Ovary (tissue), 7 donors: ENCODE measurements at regions not wholly inside any gene's neighbourhood (a gene's known extent, or its start where the extent isn't known, plus 50 kb on each side); places are given as distances from the start of the nearest gene placed in this dataset.
"Not testable (repeated sequence)": the region's sequence is repeated elsewhere in the genome, so short reads cannot be mapped to it uniquely, and the experiment has no call there.

Experiments
- DNase-seq, 5 donors: peaks; one replicate each; pipeline ENCODE4 v3.0.0-alpha.2; 2019 to 2020
- H3K27ac ChIP-seq, 2 donors: fragments of 200-600 bp; one replicate each; pipeline versions ENCODE4 v1.5.1 to v1.8.0; 2019 to 2022
- H3K27me3 ChIP-seq: fragments of 200-600 bp; one replicate; pipeline ENCODE4 v1.8.0; 2022
- H3K36me3 ChIP-seq: fragments of 200-600 bp; sonication (generic); one replicate; pipeline ENCODE4 v1.5.1; 2019
- H3K4me1 ChIP-seq: one replicate; pipeline ENCODE4 v1.8.1; 2013; ENCODE audit warnings: mild to moderate bottlenecking, moderate library complexity; ENCODE audit not compliant: insufficient read depth
- H3K4me3 ChIP-seq: fragments of 200-600 bp; sonication (generic); one replicate; pipeline ENCODE4 v1.5.1; 2017
- H3K9me3 ChIP-seq, 2 donors: fragments of 200-600 bp in 1 of 2; sonication (generic) in 1 of 2; one replicate each; pipeline versions ENCODE4 v1.5.1 to v1.8.1; 2013 to 2019; ENCODE audit warnings: mild to moderate bottlenecking in 1 of 2, moderate library complexity in 1 of 2
- EP300 ChIP-seq: sonication (generic); formaldehyde crosslinking; IDR thresholded peaks from one replicate; pipeline ENCODE4 v1.6.1; 2017; ENCODE audit warnings: antibody characterized with exemption
- POLR2A ChIP-seq: fragments of 450-650 bp; IDR thresholded peaks from one replicate; pipeline ENCODE4 v1.6.1; 2017; ENCODE audit warnings: antibody characterized with exemption, mild to moderate bottlenecking, moderate library complexity
- WGBS, 3 donors: extraction: QIAGEN DNeasy Blood & Tissue Kit in 1 of 3; methylation state at CpG; one replicate each; pipeline versions ENCODE4 v1.1.5 to v1.1.7; 2013 to 2017; 5-methylcytosine and 5-hydroxymethylcytosine counted together
- intact Hi-C, 4 donors: fragments of 100-400 bp; cut with DNase I; formaldehyde crosslinking; loops; one replicate each; pipeline versions ENCODE4 v1.11.0 to v1.15.1; 2022 to 2023
- TF ChIP-seq, protein P1 (sequence below), 3 donors: fragments of 450-650 bp in 2 of 3; fragments of 200-600 bp in 1 of 3; IDR thresholded peaks; one replicate each; pipeline versions ENCODE4 v1.5.1 to v1.8.0; 2016 to 2022; ENCODE audit warnings: antibody characterized with exemption in 3 of 3, mild to moderate bottlenecking in 1 of 3
- donor health status: DM: no; HTN: no; CAD: no; lungs with moderate emphysema.
- donor health status: DM: no; HTN: no; CAD: no.
- donor health status: Bipolar disorder and iron deficiency.
- donor health status: DM: no; HTN: no; CAD: no.
- donor health status: DM: yes; HTN: yes; CAD: no.

DNA sequence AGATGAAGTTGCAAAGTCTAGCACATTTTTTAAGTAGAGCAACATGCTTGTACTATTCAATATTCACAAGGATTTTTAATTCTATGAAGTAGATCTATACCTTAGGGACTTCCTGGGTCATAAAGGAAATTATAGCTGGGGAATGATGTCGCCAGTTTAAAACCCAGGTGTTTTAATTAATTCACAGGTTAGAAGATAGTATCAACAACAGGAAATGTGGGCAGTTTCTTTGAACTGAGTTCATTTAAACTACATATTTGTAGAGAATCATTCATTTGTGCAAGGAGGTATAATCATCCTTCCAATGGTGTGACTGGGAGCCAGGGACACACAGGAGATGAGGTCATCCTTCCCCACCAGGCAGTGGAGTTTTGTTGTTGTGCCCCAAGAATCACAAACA is 181.3 kb upstream of the KLF3 start:
- no peaks in the 10 kb centered on the region for H3K27me3 ChIP-seq
- H3K36me3 ChIP-seq: no peaks in the 10 kb centered on the region
- no peak for DNase-seq
- H3K9me3 ChIP-seq: no peaks in the 10 kb centered on the region
- H3K4me1 ChIP-seq: no peaks in the 10 kb centered on the region
- 77 to 81% (median 80%) methylated on average over 1 of the region's 1 CpG for WGBS, 3 donors
- intact Hi-C loops: no loop called here
- H3K27ac ChIP-seq: no peak overlapping the region
- TF ChIP-seq, protein P1, sequence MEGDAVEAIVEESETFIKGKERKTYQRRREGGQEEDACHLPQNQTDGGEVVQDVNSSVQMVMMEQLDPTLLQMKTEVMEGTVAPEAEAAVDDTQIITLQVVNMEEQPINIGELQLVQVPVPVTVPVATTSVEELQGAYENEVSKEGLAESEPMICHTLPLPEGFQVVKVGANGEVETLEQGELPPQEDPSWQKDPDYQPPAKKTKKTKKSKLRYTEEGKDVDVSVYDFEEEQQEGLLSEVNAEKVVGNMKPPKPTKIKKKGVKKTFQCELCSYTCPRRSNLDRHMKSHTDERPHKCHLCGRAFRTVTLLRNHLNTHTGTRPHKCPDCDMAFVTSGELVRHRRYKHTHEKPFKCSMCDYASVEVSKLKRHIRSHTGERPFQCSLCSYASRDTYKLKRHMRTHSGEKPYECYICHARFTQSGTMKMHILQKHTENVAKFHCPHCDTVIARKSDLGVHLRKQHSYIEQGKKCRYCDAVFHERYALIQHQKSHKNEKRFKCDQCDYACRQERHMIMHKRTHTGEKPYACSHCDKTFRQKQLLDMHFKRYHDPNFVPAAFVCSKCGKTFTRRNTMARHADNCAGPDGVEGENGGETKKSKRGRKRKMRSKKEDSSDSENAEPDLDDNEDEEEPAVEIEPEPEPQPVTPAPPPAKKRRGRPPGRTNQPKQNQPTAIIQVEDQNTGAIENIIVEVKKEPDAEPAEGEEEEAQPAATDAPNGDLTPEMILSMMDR (IDR thresholded peaks at IDR 0.05): no peak
- TF ChIP-seq POLR2A (no peak), EP300 (no peak)
- H3K4me3 ChIP-seq: no peak overlapping the region

DNA sequence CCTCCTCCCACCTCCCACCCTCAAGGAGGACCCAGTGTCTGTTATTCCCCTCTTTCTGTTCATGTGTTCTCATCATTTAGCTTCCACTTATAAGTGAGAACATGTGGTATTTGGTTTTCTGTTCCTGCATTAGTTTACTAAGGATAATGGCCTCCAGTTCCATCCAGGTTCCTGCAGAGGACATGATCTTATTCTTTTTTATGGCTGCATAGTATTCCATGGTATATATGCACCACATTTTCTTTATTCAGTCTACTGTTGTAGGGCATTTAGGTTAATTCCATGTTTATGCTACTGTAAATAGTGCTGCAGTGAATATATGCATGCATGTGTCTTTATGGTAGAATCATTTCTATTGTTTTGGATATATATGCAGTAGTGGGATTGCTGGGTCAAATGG is 180.4 kb upstream of the KLF3 start:
- H3K36me3 ChIP-seq, H3K4me1 ChIP-seq, DNase-seq, H3K27me3 ChIP-seq, H3K27ac ChIP-seq, H3K9me3 ChIP-seq, H3K4me3 ChIP-seq, intact Hi-C loops: not testable (repeated sequence)

DNA sequence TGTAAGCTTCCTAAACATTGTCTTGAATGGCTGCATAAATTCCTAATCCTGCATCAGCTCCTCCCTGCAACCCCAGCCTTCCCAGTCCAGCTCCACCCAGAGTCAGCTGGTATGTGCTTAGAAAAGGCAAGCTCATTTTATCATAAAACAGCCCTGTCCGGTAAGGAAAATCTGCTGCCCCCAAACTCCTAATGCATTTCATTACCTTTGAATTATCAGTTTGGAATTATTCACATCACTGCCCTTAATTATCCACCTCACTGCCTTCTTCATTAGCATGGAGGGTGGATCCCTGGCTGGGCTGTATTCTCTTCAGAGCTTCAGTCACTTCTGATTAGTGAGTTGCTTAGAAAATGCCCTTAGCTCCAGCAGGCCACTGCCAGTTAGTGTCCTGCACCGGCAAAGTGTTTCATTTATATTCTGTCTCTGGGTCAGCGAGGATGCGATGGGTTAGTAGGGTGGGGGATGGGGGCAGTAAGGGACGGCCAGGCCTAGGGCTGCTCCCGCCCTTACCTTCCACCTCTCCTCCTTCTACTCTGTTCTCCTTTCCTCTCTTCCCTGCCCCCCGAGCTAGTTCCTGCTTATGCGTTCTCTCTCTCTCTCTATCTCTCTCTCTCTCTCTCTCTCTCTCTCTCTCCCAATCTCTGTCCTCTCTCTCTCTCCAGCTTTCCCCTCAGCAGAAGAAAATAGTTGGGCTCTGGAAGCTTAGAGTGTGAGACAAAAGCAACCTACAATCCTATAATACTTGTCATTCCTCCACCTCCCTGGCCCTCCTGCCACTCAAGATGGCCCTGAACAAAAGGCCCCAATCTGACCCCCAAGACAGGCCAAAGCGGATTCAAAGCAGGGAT is 174.8 kb upstream of the KLF3 start:
- no peaks in the 10 kb centered on the region for H3K9me3 ChIP-seq
- TF ChIP-seq EP300 (no peak), POLR2A (no peak)
- TF ChIP-seq, protein P1 (IDR thresholded peaks at IDR 0.05): no peak
- H3K36me3 ChIP-seq: no peaks in the 10 kb centered on the region
- no peak for DNase-seq
- 63 to 71% (median 64%) methylated on average over 9 of the region's 9 CpGs for WGBS, 3 donors
- no peaks in the 10 kb centered on the region for H3K27me3 ChIP-seq
- no peak overlapping the region for H3K4me3 ChIP-seq
- H3K4me1 ChIP-seq: peaks cover 2% of the 10 kb centered on the region
- intact Hi-C loops: no loop called here
- no peak overlapping the region for H3K27ac ChIP-seq

DNA sequence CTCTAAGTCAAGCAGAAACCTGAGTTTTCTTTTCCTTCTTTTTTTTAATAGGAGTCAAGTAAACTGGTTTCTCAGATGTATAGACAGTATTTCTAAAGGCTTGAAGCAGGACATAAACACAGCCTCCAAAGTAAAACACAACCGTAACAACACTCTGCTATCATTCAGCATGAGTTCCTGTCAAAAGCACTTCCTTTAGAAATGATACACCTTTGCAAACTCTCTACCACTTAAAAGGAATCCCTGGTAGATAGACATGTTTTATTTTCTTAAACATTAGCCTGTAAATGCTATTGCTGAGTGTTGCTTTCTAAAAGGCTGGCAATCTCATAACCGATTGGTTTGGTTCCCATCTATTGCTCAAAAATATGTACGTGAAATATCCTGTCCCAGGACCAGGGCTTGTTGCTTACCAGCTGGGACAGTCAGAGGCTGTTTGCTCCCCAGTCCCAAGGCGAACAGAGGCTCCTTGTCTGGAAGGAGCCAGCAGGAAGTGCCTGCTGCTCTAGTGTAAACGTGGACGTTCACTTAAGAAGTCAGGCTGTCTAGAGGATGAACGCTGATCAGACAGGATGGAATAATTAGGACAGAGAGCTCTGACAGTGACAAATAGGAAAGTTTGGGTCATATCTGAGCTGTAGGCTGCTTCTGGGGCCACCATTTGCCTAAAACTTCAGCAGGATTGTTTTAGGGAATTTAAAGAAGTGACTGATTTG is 173.9 kb upstream of the KLF3 start:
- Histone ChIP-seq H3K27me3 (no peaks in the 10 kb centered on the region), H3K36me3 (no peaks in the 10 kb centered on the region), H3K4me3 (no peak overlapping the region), H3K4me1 (peaks cover 2% of the 10 kb centered on the region), H3K9me3 (no peaks in the 10 kb centered on the region), H3K27ac (no peak overlapping the region)
- DNase-seq: no peak
- intact Hi-C loops: no loop called here
- TF ChIP-seq POLR2A (no peak), EP300 (no peak)
- 57 to 66% (median 60%) methylated on average over 7 of the region's 7 CpGs for WGBS, 3 donors

DNA sequence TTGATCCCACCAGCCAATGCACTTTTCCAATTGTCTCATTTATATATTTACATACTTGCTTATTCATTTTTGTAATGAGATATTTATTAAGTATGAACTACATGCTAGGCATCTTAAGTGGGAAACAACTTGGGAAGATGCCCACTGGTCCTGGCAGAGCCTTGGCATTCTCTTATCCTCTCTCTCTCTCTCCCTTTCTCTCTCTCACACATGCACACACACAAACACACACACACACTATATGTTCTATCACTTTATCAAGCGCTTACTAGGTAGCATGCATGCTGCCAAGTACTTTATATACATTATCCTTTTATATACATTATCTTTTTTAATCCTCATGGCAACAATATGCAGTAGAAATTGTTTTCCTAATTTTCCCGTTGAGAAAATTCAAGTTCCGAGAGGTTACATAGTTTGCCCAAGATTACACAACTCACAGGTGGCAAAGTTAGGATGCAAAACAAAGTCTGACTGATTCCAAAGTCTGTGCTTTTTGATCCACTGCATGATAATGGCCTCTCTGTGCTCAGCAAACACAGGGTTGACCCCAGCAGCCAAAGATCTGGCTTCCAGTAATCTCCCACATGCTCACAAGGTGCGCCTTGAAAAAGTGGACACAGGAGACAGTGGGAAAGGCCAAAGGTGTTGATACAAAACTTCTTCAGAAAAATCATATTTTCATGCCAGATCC is 173.1 kb upstream of the KLF3 start:
- TF ChIP-seq, protein P1 (IDR thresholded peaks at IDR 0.05): no peak
- TF ChIP-seq EP300 (no peak), POLR2A (no peak)
- no peak overlapping the region for H3K27ac ChIP-seq
- 82 to 88% (median 85%) methylated on average over 4 of the region's 4 CpGs for WGBS, 3 donors
- no peak for DNase-seq
- H3K36me3 ChIP-seq: no peaks in the 10 kb centered on the region
- H3K4me1 ChIP-seq: peaks cover 2% of the 10 kb centered on the region
- H3K4me3 ChIP-seq: no peak overlapping the region
- no peaks in the 10 kb centered on the region for H3K9me3 ChIP-seq
- intact Hi-C loops: no loop called here
- no peaks in the 10 kb centered on the region for H3K27me3 ChIP-seq
